NAMALWA (cell line): ENCODE measurements at regions not wholly inside any gene's neighbourhood (a gene's known extent, or its start where the extent isn't known, plus 50 kb on each side); places are given as distances from the start of the nearest gene placed in this dataset.

ENCODE experiments used
- DNase-seq: peaks from one replicate; pipeline ENCODE4 v3.0.0-alpha.2; 2015; ENCODE audit warnings: low spot score

GRCh38 chr1:81071969-81072753, 728.6 kb upstream of the ADGRL2 start:
- no peak for DNase-seq

GRCh38 chr1:81071072-81071858, 729.5 kb upstream of the ADGRL2 start:
- DNase-seq, result no peak

GRCh38 chr1:81069856-81070255, 730.9 kb upstream of the ADGRL2 start:
- DNase-seq, result no peak

- no peak for DNase-seq
These were observed 732.0 kb upstream of the ADGRL2 start for GRCh38 chr1:81068726-81069125.

GRCh38 chr1:81053826-81054225, 746.9 kb upstream of the ADGRL2 start:
- no peak for DNase-seq

- no peak for DNase-seq
These were observed 748.6 kb upstream of the ADGRL2 start for GRCh38 chr1:81052162-81052561.

- no peak for DNase-seq
These were observed 750.3 kb upstream of the ADGRL2 start for GRCh38 chr1:81050390-81050789.

- DNase-seq, result no peak
These were observed 756.0 kb upstream of the ADGRL2 start for GRCh38 chr1:81044708-81045107.

GRCh38 chr1:81042225-81042624, 758.5 kb upstream of the ADGRL2 start:
- DNase-seq, result no peak

- DNase-seq, result no peak
These were observed 766.4 kb upstream of the ADGRL2 start for GRCh38 chr1:81034291-81034690.

GRCh38 chr1:81032973-81033425, 767.7 kb upstream of the ADGRL2 start:
- DNase-seq, result no peak

- no peak for DNase-seq
These were observed 768.4 kb upstream of the ADGRL2 start for GRCh38 chr1:81032374-81032773.

GRCh38 chr1:81030441-81030840, 770.3 kb upstream of the ADGRL2 start:
- no peak for DNase-seq

- DNase-seq, result no peak
These were observed 771.5 kb upstream of the ADGRL2 start for GRCh38 chr1:81029266-81029665.

- DNase-seq, result no peak
These were observed 777.5 kb upstream of the ADGRL2 start for GRCh38 chr1:81023187-81023724.

GRCh38 chr1:81021134-81021533, 779.6 kb upstream of the ADGRL2 start:
- DNase-seq, result no peak

GRCh38 chr1:81020506-81020905, 780.2 kb upstream of the ADGRL2 start:
- DNase-seq, result no peak

- DNase-seq, result no peak
These were observed 790.6 kb upstream of the ADGRL2 start for GRCh38 chr1:81010126-81010525.

- no peak for DNase-seq
These were observed 792.4 kb upstream of the ADGRL2 start for GRCh38 chr1:81008293-81008692.

GRCh38 chr1:81007024-81007423, 793.7 kb upstream of the ADGRL2 start:
- DNase-seq, result no peak

GRCh38 chr1:81006502-81006901, 794.2 kb upstream of the ADGRL2 start:
- DNase-seq, result no peak

- no peak for DNase-seq
These were observed 796.7 kb upstream of the ADGRL2 start for GRCh38 chr1:81004011-81004410.

- DNase-seq, result no peak
These were observed 805.8 kb upstream of the ADGRL2 start for GRCh38 chr1:80994934-80995333.
